Liver (tissue), 3 donors: ENCODE measurements at regions not wholly inside any gene's neighbourhood (a gene's known extent, or its start where the extent isn't known, plus 50 kb on each side); places are given as distances from the start of the nearest gene placed in this dataset.

Source experiments
- CTCF ChIP-seq: fragments of 150-350 bp; IDR thresholded peaks from 2 replicates; pipeline ENCODE4 v1.5.1; 2017; ENCODE audit warnings: improper control_type of control experiment, low read depth, low read length; ENCODE audit not compliant: missing input control
- EGR1 ChIP-seq, 2 donors: IDR thresholded peaks; 2 replicates each; pipeline ENCODE4 v1.6.1; 2016 to 2018; ENCODE audit warnings: antibody characterized with exemption in 2 of 2, low read depth in 2 of 2
- FOXA1 ChIP-seq: IDR thresholded peaks from 2 replicates; pipeline ENCODE4 v1.6.1; 2016; ENCODE audit warnings: antibody characterized with exemption
- GABPA ChIP-seq, 2 donors: IDR thresholded peaks in 1 of 2; conservative IDR thresholded peaks in 1 of 2; 2 replicates each; pipeline ENCODE4 v1.6.1; 2016; ENCODE audit warnings: antibody characterized with exemption in 2 of 2, mild to moderate bottlenecking in 1 of 2, moderate library complexity in 1 of 2
- HNF4A ChIP-seq, 2 donors: conservative IDR thresholded peaks; 2 replicates each; pipeline ENCODE4 v1.6.1; 2016; ENCODE audit warnings: antibody characterized with exemption in 2 of 2, mild to moderate bottlenecking in 2 of 2
- JUND ChIP-seq, 2 donors: IDR thresholded peaks; 2 replicates each; pipeline ENCODE4 v1.6.1; 2016; ENCODE audit warnings: antibody characterized with exemption in 2 of 2
- RAD21 ChIP-seq, 2 donors: IDR thresholded peaks; 2 replicates each; pipeline ENCODE4 v1.6.1; 2016; ENCODE audit warnings: antibody characterized with exemption in 2 of 2, mild to moderate bottlenecking in 2 of 2
- REST ChIP-seq: IDR thresholded peaks from 2 replicates; pipeline ENCODE4 v1.6.1; 2016; ENCODE audit warnings: antibody characterized with exemption, mild to moderate bottlenecking
- SP1 ChIP-seq: IDR thresholded peaks from 2 replicates; pipeline ENCODE4 v1.6.1; 2018; ENCODE audit warnings: antibody characterized with exemption, mild to moderate bottlenecking
- TAF1 ChIP-seq: conservative IDR thresholded peaks from 2 replicates; pipeline ENCODE4 v1.6.1; 2016; ENCODE audit warnings: antibody characterized with exemption, mild to moderate bottlenecking
- YY1 ChIP-seq: IDR thresholded peaks from 2 replicates; pipeline ENCODE4 v1.6.1; 2016; ENCODE audit warnings: antibody characterized with exemption, mild to moderate bottlenecking
- ZBTB33 ChIP-seq: IDR thresholded peaks from 2 replicates; pipeline ENCODE4 v1.6.1; 2016; ENCODE audit warnings: antibody characterized with exemption
- TF ChIP-seq, protein P1 (sequence below): IDR thresholded peaks from 2 replicates; pipeline ENCODE4 v1.6.1; 2016; ENCODE audit warnings: antibody characterized with exemption
- TF ChIP-seq, protein P2 (sequence below): IDR thresholded peaks from 2 replicates; pipeline ENCODE4 v1.6.1; 2016; ENCODE audit warnings: antibody characterized with exemption
- donor health status: healthy.
- donor health status: healthy.

GRCh38 chr9:82180711-82181110 lies 192.1 kb downstream of the SPATA31D1 start:
- TF ChIP-seq SP1 (no peak), CTCF (no peak), EGR1 (IDR thresholded peaks at IDR 0.05; ENCODE audit: low read depth in 2 of 2) (no peak), REST (no peak), FOXA1 (no peak), GABPA (IDR thresholded peaks at IDR 0.05 in 1 of 2, conservative IDR thresholded peaks at IDR 0.05 in 1 of 2) (no peak), ZBTB33 (no peak), HNF4A (conservative IDR thresholded peaks at IDR 0.05) (no peak), YY1 (no peak), TAF1 (no peak), JUND (IDR thresholded peaks at IDR 0.05) (no peak), RAD21 (IDR thresholded peaks at IDR 0.05) (no peak)
- TF ChIP-seq, protein P1, sequence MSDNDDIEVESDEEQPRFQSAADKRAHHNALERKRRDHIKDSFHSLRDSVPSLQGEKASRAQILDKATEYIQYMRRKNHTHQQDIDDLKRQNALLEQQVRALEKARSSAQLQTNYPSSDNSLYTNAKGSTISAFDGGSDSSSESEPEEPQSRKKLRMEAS: no peak
- TF ChIP-seq, protein P2, sequence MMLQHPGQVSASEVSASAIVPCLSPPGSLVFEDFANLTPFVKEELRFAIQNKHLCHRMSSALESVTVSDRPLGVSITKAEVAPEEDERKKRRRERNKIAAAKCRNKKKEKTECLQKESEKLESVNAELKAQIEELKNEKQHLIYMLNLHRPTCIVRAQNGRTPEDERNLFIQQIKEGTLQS: no peak
